Endothelial cell of umbilical vein (primary cell): ENCODE measurements at regions not wholly inside any gene's neighbourhood (a gene's known extent, or its start where the extent isn't known, plus 50 kb on each side); places are given as distances from the start of the nearest gene placed in this dataset.
A peak's percentile ranks its signal among the peaks of the same experiment; 100 is the strongest.
"Not testable (repeated sequence)": the region's sequence is repeated elsewhere in the genome, so short reads cannot be mapped to it uniquely, and the experiment has no call there.

ENCODE experiments used
- BruUV-seq: library from RNA; stranded (reverse); fragments of 400-500 nt; replicated peaks from 2 replicates; lab custom pipeline; 2021; lab: Mats Ljungman, UMichigan
- CTCF ChIA-PET: fragments of 300-600, 350-600 bp; sonication (Branson Sonifier 250); formaldehyde crosslinking; loops from one replicate; lab custom pipeline; 2021; ENCODE audit warnings: antibody characterized with exemption, inconsistent platforms; lab: Charles Lee
- POLR2A ChIA-PET: fragments of 300-600, 350-600 bp; sonication (Branson Sonifier 250); formaldehyde crosslinking; loops from one replicate; lab custom pipeline; 2021; ENCODE audit warnings: antibody characterized with exemption, inconsistent platforms; lab: Charles Lee
- DNase-seq: peaks from one replicate; pipeline ENCODE4 v3.0.0-alpha.2; 2011; ENCODE audit warnings: low read depth, low spot score
- FAIRE-seq: peaks from 2 replicates; lab custom pipeline; 2011; peaks lifted over from hg19 to GRCh38; lab: Jason Lieb, UNC
- H2AFZ ChIP-seq: 2 replicates; pipeline ENCODE4 v1.6.0; 2012; ENCODE audit warnings: low read depth, low read length, control low read depth, inconsistent platforms
- H3K27ac ChIP-seq: 2 replicates; pipeline ENCODE4 v1.5.1; 2011; ENCODE audit warnings: low read depth, mild to moderate bottlenecking, control low read depth, low read length, moderate library complexity; ENCODE audit not compliant: insufficient read depth
- H3K27me3 ChIP-seq, 2 experiments: 2 replicates each; pipeline versions ENCODE4 v1.6.0 to v1.6.1; 2011; ENCODE audit warnings: low read length in 2 of 2, mixed read lengths in 1 of 2; ENCODE audit not compliant: control insufficient read depth in 2 of 2, insufficient read depth in 2 of 2
- H3K36me3 ChIP-seq, 2 experiments: 2 replicates in 1 of 2; 3 replicates in 1 of 2; pipeline ENCODE4 v1.5.1; 2011; ENCODE audit warnings: low read length in 2 of 2, mild to moderate bottlenecking in 1 of 2, moderate library complexity in 1 of 2; ENCODE audit not compliant: control insufficient read depth in 2 of 2, insufficient read depth in 2 of 2; ENCODE audit errors: extremely low read depth in 1 of 2
- H3K4me1 ChIP-seq: 3 replicates; pipeline ENCODE4 v1.5.1; 2011; ENCODE audit warnings: mild to moderate bottlenecking, low read length; ENCODE audit not compliant: control insufficient read depth, insufficient read depth; ENCODE audit errors: extremely low read depth
- H3K4me2 ChIP-seq: 2 replicates; pipeline ENCODE4 v1.6.1; 2011; ENCODE audit warnings: low read length, control low read depth, mixed read lengths; ENCODE audit not compliant: insufficient read depth
- H3K4me3 ChIP-seq, 3 experiments: fragments of 200-600 bp in 1 of 3; sonication (generic), shearing (Covaris generic) in 1 of 3; replicated peaks in 1 of 3; 2 replicates each; pipeline ENCODE4 v1.5.1; 2011 to 2016; ENCODE audit warnings: control low read depth in 3 of 3, low read length in 3 of 3, mild to moderate bottlenecking in 2 of 3, inconsistent platforms in 1 of 3, low read depth in 1 of 3, moderate library complexity in 1 of 3; ENCODE audit not compliant: insufficient read depth in 1 of 3
- H3K79me2 ChIP-seq: 2 replicates; pipeline ENCODE4 v1.6.0; 2012; ENCODE audit warnings: low read length, inconsistent platforms; ENCODE audit not compliant: control insufficient read depth, insufficient read depth
- H3K9ac ChIP-seq: replicated peaks from 2 replicates; pipeline ENCODE3; 2011; ENCODE audit warnings: low read length, control low read depth; ENCODE audit not compliant: insufficient read depth; ENCODE audit errors: extremely low read depth
- H3K9me1 ChIP-seq: replicated peaks from 3 replicates; pipeline ENCODE4 v1.6.0; 2011; ENCODE audit warnings: mild to moderate bottlenecking, low read length; ENCODE audit not compliant: control insufficient read depth, insufficient read depth; ENCODE audit errors: extremely low read depth
- H3K9me3 ChIP-seq: replicated peaks from 2 replicates; pipeline ENCODE4 v1.5.1; 2012; ENCODE audit warnings: low read length, inconsistent platforms; ENCODE audit not compliant: control insufficient read depth, insufficient read depth
- H4K20me1 ChIP-seq: replicated peaks from 2 replicates; pipeline ENCODE3; 2011; ENCODE audit warnings: mild to moderate bottlenecking, low read length; ENCODE audit not compliant: control insufficient read depth, insufficient read depth; ENCODE audit errors: extremely low read depth
- FOS ChIP-seq: IDR thresholded peaks from 2 replicates; pipeline ENCODE4 v1.6.1; 2011; ENCODE audit warnings: mild to moderate bottlenecking, low read length, moderate library complexity, borderline replicate concordance; ENCODE audit not compliant: insufficient read depth
- GATA2 ChIP-seq: IDR thresholded peaks from 2 replicates; pipeline ENCODE4 v1.7.0; 2011; ENCODE audit warnings: low read depth, mild to moderate bottlenecking, moderate library complexity, mixed read lengths, low read length; ENCODE audit not compliant: insufficient read length, insufficient read depth
- JUN ChIP-seq: IDR thresholded peaks from 2 replicates; pipeline ENCODE4 v1.6.1; 2011; ENCODE audit warnings: borderline replicate concordance, low read depth; ENCODE audit not compliant: insufficient read length, insufficient read depth
- POLR2AphosphoS5 ChIP-seq: IDR thresholded peaks from 2 replicates; pipeline ENCODE4 v1.6.1; 2012; ENCODE audit warnings: low read depth, mild to moderate bottlenecking, control low read depth, low read length, moderate library complexity; ENCODE audit not compliant: insufficient read depth
- dilution Hi-C: fragments of 300-500 bp; cut with MboI; formaldehyde crosslinking; loops from one replicate; pipeline ENCODE4 v1.15.0; 2019; ENCODE audit warnings: low sequenced_read_pairs; ENCODE audit not compliant: extremely low pct_ligation_motif_present
- intact Hi-C: fragments of 100-400 bp; cut with micrococcal nuclease; formaldehyde crosslinking; loops from one replicate; pipeline ENCODE4 v1.10.0; 2022

DNA sequence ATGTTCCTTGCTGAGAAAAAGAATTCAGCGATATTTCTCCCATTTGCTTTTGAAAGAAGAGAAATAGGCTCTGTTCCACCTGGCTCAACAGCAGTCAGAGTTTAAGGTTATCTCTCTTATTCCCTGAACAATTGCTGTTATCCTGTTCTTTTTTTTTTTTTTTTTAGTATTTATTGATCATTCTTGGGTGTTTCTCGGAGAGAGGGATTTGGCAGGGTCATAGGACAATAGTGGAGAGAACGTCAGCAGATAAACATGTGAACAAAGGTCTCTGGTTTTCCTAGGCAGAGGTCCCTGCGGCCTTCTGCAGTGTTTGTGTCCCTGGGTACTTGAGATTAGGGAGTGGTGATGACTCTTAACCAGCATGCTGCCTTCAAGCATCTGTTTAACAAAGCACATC, 77.5 kb upstream of the DST start:
- H3K9me3 ChIP-seq, H3K36me3 ChIP-seq, H3K27ac ChIP-seq, FAIRE-seq, H3K9ac ChIP-seq, H3K4me3 ChIP-seq, DNase-seq, H3K27me3 ChIP-seq, H2AFZ ChIP-seq, H3K9me1 ChIP-seq, BruUV-seq, H3K4me2 ChIP-seq, POLR2A ChIA-PET, intact Hi-C loops, dilution Hi-C loops, CTCF ChIA-PET, H4K20me1 ChIP-seq: not testable (repeated sequence)
- H3K4me1 ChIP-seq, result peaks cover 26% of the 10 kb centered on the region
- peaks cover 22% of the 10 kb centered on the region for H3K79me2 ChIP-seq

DNA sequence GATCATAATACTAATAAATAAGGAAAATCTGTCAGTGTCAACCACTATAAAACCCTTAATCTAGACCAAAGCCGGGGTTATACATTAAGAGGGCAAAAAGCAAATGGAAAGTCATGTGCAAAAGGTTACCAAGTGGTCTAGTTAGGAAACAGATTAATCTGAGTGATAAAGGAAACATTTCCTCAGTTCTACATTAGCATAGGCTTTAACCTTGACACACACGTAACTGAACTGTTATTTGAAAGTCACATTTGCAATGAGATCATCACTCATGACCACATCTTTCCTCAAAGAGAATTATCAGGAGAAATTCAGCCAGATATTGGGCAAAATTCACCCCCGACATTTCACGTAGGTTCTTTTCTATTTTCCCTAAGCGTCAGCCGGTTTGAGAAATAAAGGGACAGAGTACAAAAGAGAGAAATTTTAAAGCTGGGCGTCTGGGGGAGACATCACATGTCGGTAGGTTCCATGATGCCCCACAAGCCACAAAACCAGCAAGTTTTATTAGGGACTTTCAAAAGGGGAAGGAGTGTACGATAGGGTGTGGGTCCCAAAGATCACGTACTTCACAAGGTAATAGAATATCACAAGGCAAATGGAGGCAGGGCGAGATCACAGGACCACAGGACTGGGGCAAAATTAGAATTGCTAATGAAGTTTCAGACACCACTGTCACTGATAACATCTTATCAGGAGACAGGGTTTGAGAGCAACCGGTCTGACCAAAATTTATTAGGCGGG, 76.8 kb upstream of the DST start:
- H3K27me3 ChIP-seq, H3K9me1 ChIP-seq, H3K36me3 ChIP-seq, H3K4me3 ChIP-seq, H3K9ac ChIP-seq, POLR2A ChIA-PET, H3K9me3 ChIP-seq, H2AFZ ChIP-seq, dilution Hi-C loops, H4K20me1 ChIP-seq: not testable (repeated sequence)
- peaks cover 31% of the 10 kb centered on the region for H3K4me1 ChIP-seq
- intact Hi-C loops, result loop anchor here (1.0 kb wide), 1 partner anchor 11 kb away; no protein-coding TSS in a partner anchor
- H3K79me2 ChIP-seq, result peaks cover 19% of the 10 kb centered on the region
- DNase-seq (peak; percentile 90), FAIRE-seq (peak; percentile 91)
- CTCF ChIA-PET, result interaction anchor here (1.2 kb wide), 1 partner anchor 38 kb away, joined by 3 read pairs; no protein-coding TSS in a partner anchor
- H3K27ac ChIP-seq, result peak overlapping the region; percentile 65
- TSS peak; percentile 75 for BruUV-seq
- H3K4me2 ChIP-seq, result peak overlapping the region; percentile 40
- peak; percentile 77 for TF ChIP-seq POLR2AphosphoS5
- TF ChIP-seq FOS, result peak; percentile 52
- TF ChIP-seq JUN, result peak; percentile 91
- TF ChIP-seq GATA2, result peak; percentile 95
